ENCODE measurements at regions not wholly inside any gene's neighbourhood (a gene's known extent, or its start where the extent isn't known, plus 50 kb on each side); places are given as distances from the start of the nearest gene placed in this dataset.

- RAD21 ChIA-PET (ENCODE audit: unreplicated experiment), result interaction anchor here (2.2 to 2.8 kb wide), 3 partner anchors 17 to 179 kb away, joined by 8 to 9 read pairs (median 8); no protein-coding TSS in a partner anchor
- Histone ChIP-seq H3K79me2 (ENCODE audit: control insufficient read depth, insufficient read depth, low read length) (no peaks in the 10 kb centered on the region), H3K27me3 (replicated peaks in 1 of 2; ENCODE audit: control insufficient read depth in 2 of 2, insufficient read depth in 2 of 2, low read length in 1 of 2) (peaks cover 0 to 3% of the 10 kb centered on the region in 2 experiments; a peak in 1 of 4 replicates), H3K27ac (ENCODE audit: control insufficient read depth, insufficient read depth) (no peak overlapping the region), H3K4me1 (ENCODE audit: control insufficient read depth, insufficient read depth, low read length) (no peaks in the 10 kb centered on the region), H3K4me3 (no peak overlapping the region), H3K9me3 (replicated peaks; ENCODE audit: control insufficient read depth, insufficient read depth, low read length) (no peaks in the 10 kb centered on the region; the same call in 2 of the 3 replicates), H3K4me2 (ENCODE audit: control insufficient read depth, insufficient read depth) (no peak overlapping the region), H3K36me3 (ENCODE audit: control insufficient read depth in 2 of 2, insufficient read depth in 2 of 2, low read length in 1 of 2) (no peaks in the 10 kb centered on the region), H4K20me1 (ENCODE audit: control insufficient read depth, insufficient read depth) (no peaks in the 10 kb centered on the region), H2AFZ (ENCODE audit: control insufficient read depth, low read depth, low read length) (no peak overlapping the region), H3K9ac (ENCODE audit: control insufficient read depth, insufficient read depth, low read length) (no peak overlapping the region)
- in situ Hi-C loops (cut with MboI), result no loop called here
- CTCF ChIA-PET, result no interaction called here
- no peak for DNase-seq (ENCODE audit: low read depth, low spot score)
- SMC1A ChIA-PET (ENCODE audit: uncharacterized antibody, unreplicated experiment), result interaction anchor here (1.2 to 4.4 kb wide), 4 partner anchors 11 to 53 kb away, joined by 3 to 21 read pairs (median 12); no protein-coding TSS in a partner anchor
- no peak for ATAC-seq
- POLR2A ChIA-PET, result no interaction called here
- no TSS peak for BruUV-seq (replicated peaks)
- intact Hi-C loops (cut with micrococcal nuclease; ENCODE audit: unreplicated experiment), result no loop called here
- WGBS (ENCODE audit: insufficient coverage, insufficient replicate concordance, low lambda C conversion rate, missing lambda C conversion rate), result 82% methylated on average over 6 of the region's 6 CpGs
- TF ChIP-seq MXI1 (IDR thresholded peaks at IDR 0.05; ENCODE audit: low read depth, low read length) (no peak), TCF7 (IDR thresholded peaks at IDR 0.05; ENCODE audit: borderline replicate concordance) (no peak), NFIC (IDR thresholded peaks at IDR 0.05; ENCODE audit: low read depth, low read length) (no peak), SREBF2 (IDR thresholded peaks at IDR 0.05; ENCODE audit: low read length) (no peak), CEBPZ (IDR thresholded peaks at IDR 0.05; ENCODE audit: low read depth, low read length) (no peak), IRF4 (IDR thresholded peaks at IDR 0.05; ENCODE audit: low read depth, low read length) (no peak), MAX (IDR thresholded peaks at IDR 0.05; ENCODE audit: low read depth, low read length) (no peak), SIN3A (IDR thresholded peaks at IDR 0.05; ENCODE audit: low read depth, low read length) (no peak), SPI1 (IDR thresholded peaks at IDR 0.05; ENCODE audit: borderline replicate concordance, insufficient read depth, low read depth, low read length) (no peak), EZH2 (IDR thresholded peaks at IDR 0.05; ENCODE audit: borderline replicate concordance, control insufficient read depth, low read depth, low read length) (no peak), MEF2A (IDR thresholded peaks at IDR 0.05; ENCODE audit: insufficient read depth, low read depth, low read length) (no peak), HDGF (IDR thresholded peaks at IDR 0.05) (no peak), YY1 (IDR thresholded peaks at IDR 0.05; ENCODE audit: low read depth, low read length) (no peak), FOXK2 (IDR thresholded peaks at IDR 0.05) (no peak), CEBPB (IDR thresholded peaks at IDR 0.05; ENCODE audit: borderline replicate concordance in 1 of 2, low read depth in 2 of 2, low read length in 2 of 2) (no peak), JUND (IDR thresholded peaks at IDR 0.05; ENCODE audit: low read depth, low read length) (no peak)
- no peak for FAIRE-seq
Measured at GRCh38 chr10:117674646-117675045, 132.1 kb downstream of the EMX2 start.

Measured in GM12878 (cell line).